HG03159 (cell line): ENCODE measurements at regions not wholly inside any gene's neighbourhood (a gene's known extent, or its start where the extent isn't known, plus 50 kb on each side); places are given as distances from the start of the nearest gene placed in this dataset.

Experiments used
- ATAC-seq: cut with Tn5 transposase; IDR thresholded peaks from one replicate; pipeline ENCODE4 v1.9.1; 2021; ENCODE audit warnings: mild to moderate bottlenecking, moderate library complexity; ENCODE audit not compliant: unreplicated experiment

GRCh38 chr16:56093055-56093454, 98.2 kb upstream of the GNAO1 start:
- ATAC-seq, result no peak

GRCh38 chr16:56090076-56090475, 101.2 kb upstream of the GNAO1 start:
- ATAC-seq, result no peak

DNA sequence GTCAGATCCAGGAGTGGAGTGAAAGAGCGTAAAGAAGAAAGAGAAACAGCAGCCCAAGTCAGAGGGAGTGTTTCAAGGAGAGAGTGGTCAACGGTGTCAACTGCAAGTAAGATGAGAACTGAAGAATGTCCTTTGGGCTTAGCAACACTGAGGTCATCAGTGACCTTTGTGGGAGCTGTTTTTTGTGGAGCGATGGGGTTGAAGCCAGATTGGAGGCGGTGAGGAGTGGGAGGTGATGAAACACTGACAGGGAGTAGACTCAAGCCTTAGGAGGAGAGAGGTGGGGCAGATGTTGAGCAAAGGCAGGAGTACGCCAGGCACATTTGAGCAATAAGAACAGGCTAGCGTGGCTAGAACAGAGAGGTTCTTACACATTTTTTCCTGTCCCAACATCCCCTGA, 103.7 kb upstream of the GNAO1 start:
- ATAC-seq, result no peak

DNA sequence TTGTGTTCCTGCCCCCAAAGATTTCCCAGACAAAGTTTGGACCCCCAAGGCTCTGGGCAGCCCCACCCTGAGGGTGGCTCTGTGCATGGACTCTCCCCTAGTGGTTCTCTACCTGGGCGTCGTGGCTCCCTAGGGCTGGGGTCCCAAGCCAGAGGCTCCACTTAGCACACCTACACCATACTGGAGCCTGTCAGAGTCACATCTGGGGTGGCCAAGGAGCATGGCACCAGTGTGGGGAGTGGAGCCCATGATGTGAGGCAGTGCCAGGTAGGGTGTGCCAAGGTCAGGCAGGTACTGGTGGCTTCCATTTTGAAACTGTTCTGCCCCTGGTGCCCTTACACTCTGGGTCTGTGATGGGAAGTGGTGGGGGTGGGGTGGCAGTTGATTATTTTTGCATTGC, 109.9 kb upstream of the GNAO1 start:
- no peak for ATAC-seq

- ATAC-seq, result no peak
These were observed 115.4 kb upstream of the GNAO1 start for GRCh38 chr16:56075732-56076388.

DNA sequence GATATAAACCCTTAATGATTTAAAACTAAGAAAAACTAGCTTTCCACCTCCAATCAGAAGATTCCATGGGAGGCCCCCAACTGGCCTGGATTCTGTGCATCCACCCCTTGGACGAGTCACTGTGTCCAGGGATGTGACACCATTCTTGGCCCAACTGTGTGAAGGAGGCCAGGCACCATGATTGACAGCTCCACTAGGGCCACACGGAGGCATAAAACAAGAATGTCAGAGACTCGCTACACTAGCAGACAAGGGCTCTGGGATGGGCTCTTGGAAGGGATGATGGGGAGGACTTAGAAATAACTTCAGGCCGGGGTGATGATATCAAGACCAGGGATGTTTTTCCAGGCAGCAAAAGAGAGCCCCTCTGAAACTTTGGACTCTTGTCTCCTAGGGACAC, 117.8 kb upstream of the GNAO1 start:
- no peak for ATAC-seq

GRCh38 chr16:56072096-56072495, 119.2 kb upstream of the GNAO1 start:
- no peak for ATAC-seq

DNA sequence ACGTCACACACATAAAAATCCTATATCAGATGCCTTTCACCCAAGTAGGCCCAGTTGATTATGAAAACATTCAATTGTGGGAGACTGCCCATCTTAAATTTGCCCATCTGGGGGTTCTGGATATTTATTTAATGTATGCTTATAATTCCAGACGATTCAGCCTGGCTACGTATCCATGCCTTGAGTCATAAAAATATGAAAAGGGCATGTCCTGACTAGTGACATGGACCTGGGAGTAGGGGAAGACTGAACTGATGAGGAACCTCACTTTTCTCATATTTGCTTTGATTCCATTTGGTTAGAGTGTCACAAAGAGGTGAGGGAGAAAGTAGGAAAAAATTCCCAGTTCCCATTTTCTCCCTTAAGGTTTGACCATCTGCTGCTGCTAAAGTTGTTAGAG, 122.5 kb upstream of the GNAO1 start:
- ATAC-seq, result no peak

DNA sequence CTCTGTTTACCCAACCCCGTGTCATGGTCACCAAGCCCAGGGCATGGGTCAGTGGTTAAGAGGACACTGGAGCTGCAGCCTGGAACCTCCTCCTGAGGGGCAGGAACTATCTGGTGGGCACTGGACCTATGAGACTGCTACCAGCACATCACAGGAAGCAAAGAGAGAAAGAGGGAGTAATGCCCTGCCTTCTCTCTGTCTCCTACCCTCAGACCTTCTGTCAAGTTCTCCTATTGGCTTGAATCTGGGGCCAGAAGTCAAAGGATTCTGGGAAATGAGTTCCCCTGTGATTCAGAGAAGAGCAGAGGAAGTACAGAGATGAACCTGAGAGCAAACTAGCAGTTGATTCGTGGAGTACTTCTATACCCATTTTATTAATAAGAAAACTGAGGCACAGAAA, 123.0 kb upstream of the GNAO1 start:
- no peak for ATAC-seq

DNA sequence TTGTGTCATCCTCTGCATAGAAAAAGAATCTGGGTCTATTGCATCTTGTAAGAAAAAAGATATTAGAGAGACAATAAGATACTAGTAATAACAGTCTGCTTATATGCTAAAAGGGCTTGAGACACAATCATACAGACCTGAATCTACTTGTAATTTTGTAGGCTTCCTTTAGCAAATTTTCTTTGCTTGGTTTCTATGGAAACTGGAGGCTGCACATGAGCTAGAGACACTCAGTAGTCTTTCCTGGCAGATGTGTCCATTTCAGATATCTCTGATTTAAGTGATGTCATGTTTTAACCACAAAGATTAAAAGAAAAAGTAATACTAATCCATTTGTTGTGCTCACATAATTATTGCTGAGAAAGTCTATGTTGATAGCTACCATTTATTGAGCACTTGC, 123.9 kb upstream of the GNAO1 start:
- ATAC-seq, result no peak

- ATAC-seq, result no peak
These were observed 124.7 kb upstream of the GNAO1 start for GRCh38 chr16:56066617-56067016.

DNA sequence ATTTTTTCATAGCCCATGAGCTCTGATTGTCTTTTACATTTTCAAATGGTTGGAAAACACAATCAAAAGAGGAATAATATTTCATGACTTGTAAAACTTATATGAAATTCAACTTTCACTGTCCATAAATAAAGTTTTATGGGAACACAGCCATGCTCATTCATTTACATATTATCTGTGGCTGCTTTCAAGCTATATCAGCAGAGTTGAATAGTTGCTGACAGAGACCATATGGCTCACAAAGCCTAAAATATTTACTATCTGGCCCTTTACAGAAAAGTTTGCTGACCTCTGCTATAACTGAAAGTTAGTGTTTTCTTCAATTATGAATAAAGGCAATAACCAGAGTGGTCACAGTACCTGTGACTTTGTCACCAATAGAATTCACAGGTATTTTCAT, 128.2 kb upstream of the GNAO1 start:
- no peak for ATAC-seq

GRCh38 chr16:56057151-56057550, 134.1 kb upstream of the GNAO1 start:
- no peak for ATAC-seq

- ATAC-seq, result no peak
These were observed 140.4 kb upstream of the GNAO1 start for GRCh38 chr16:56050916-56051315.

GRCh38 chr16:56048425-56049105, 142.7 kb upstream of the GNAO1 start:
- ATAC-seq, result peak; percentile 96

- no peak for ATAC-seq
These were observed 143.7 kb upstream of the GNAO1 start for GRCh38 chr16:56047307-56048234.

- ATAC-seq, result no peak
These were observed 148.9 kb upstream of the GNAO1 start for GRCh38 chr16:56042416-56042815.

DNA sequence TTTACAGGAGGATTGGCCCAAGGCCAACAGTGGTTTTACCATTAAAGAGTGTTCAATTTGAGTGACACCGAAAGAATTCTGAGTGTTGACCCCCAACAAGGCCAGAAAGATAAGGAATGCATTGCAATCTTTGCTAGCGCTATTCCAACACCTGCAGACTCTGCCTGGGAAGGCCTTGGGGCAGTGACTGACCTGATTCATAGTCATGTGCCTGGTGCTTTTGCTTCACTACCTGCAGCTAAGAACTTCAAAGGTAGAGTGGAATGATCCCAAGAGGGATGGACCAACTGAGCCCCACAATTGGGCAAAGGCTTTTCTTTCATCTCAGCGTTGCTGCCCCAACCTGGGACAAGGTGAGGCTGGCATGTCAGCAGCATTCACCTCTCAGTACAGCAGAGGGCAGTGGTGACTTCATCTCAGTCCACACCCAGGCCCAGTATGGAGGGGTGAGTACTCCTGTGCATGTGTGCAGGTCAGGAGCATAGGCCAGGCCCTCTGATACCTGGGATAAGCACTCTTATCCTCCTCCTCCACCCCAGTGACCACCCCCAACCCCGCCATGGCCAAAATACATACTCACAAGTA, 149.6 kb upstream of the GNAO1 start:
- ATAC-seq, result peak; percentile 60

GRCh38 chr16:56038564-56039098, 152.7 kb upstream of the GNAO1 start:
- no peak for ATAC-seq

DNA sequence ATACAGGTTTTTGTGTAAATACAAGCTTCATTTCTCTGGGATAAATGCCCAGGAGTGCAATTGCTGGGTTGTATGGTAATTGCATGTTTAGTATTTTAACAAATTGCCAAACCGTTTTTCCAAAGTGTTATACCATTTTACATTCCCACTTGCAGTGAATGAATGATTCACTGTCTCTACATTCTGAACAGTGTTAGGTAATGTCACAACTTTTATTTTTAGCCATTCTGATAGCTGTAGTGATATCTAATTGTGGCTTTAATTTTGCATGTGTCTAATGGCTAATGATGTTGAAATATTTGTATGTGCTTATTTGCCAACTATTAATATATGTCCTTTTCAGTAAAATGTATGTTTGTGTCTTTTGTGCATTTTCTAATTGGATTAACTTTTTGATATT, 156.9 kb upstream of the CES5A start:
- no peak for ATAC-seq

DNA sequence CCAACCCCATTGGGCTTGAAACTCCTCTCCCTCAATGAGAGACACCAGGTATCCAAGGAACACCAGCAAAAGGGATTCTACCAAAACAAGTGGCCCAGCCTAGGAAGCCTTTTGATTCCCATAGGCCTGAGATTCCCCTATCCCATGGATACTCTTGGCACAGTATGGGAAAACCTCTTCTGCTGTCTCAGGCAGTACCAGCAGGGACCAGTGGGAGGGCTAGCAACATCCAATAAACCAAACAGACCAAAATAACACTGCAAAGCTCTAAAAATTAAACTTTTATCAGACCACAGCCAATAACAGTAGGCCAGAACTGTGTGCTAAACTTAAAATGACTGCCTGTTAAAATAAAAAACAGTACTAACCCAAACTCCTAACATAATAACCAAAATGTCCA, 153.9 kb upstream of the CES5A start:
- ATAC-seq, result no peak
